ENCODE measurements at regions not wholly inside any gene's neighbourhood (a gene's known extent, or its start where the extent isn't known, plus 50 kb on each side); places are given as distances from the start of the nearest gene placed in this dataset.

- TF ChIP-seq, protein P1, sequence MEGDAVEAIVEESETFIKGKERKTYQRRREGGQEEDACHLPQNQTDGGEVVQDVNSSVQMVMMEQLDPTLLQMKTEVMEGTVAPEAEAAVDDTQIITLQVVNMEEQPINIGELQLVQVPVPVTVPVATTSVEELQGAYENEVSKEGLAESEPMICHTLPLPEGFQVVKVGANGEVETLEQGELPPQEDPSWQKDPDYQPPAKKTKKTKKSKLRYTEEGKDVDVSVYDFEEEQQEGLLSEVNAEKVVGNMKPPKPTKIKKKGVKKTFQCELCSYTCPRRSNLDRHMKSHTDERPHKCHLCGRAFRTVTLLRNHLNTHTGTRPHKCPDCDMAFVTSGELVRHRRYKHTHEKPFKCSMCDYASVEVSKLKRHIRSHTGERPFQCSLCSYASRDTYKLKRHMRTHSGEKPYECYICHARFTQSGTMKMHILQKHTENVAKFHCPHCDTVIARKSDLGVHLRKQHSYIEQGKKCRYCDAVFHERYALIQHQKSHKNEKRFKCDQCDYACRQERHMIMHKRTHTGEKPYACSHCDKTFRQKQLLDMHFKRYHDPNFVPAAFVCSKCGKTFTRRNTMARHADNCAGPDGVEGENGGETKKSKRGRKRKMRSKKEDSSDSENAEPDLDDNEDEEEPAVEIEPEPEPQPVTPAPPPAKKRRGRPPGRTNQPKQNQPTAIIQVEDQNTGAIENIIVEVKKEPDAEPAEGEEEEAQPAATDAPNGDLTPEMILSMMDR (conservative IDR thresholded peaks at IDR 0.05; ENCODE audit: low read depth, low read length), result no peak
- no peak for TF ChIP-seq EZH2 (IDR thresholded peaks at IDR 0.05; ENCODE audit: low read length, unreplicated experiment)
Measured at GRCh38 chr7:136128050-136128449, 150.9 kb upstream of the MTPN start.
